ENCODE measurements at regions not wholly inside any gene's neighbourhood (a gene's known extent, or its start where the extent isn't known, plus 50 kb on each side); places are given as distances from the start of the nearest gene placed in this dataset.

- H3K27ac Mint-ChIP-seq: no peak overlapping the region
- H3K9me3 Mint-ChIP-seq: no peaks in the 10 kb centered on the region
- H3K4me1 Mint-ChIP-seq: peaks cover 4% of the 10 kb centered on the region
- TF ChIP-seq CTCF (IDR thresholded peaks at IDR 0.05; ENCODE audit: unreplicated experiment in 3 of 3): no peak
- H3K4me3 Mint-ChIP-seq: no peak overlapping the region
- no peaks in the 10 kb centered on the region for H3K27me3 Mint-ChIP-seq (ENCODE audit: low read depth)
- H3K36me3 Mint-ChIP-seq (ENCODE audit: low read depth): no peaks in the 10 kb centered on the region
These were observed 130.9 kb upstream of the RASGRP1 start for GRCh38 chr15:38695249-38696108.

GRCh38 chr15:38696109-38696727 lies 131.6 kb upstream of the RASGRP1 start:
- no peaks in the 10 kb centered on the region for H3K27me3 Mint-ChIP-seq (ENCODE audit: low read depth)
- H3K9me3 Mint-ChIP-seq: no peaks in the 10 kb centered on the region
- H3K36me3 Mint-ChIP-seq (ENCODE audit: low read depth): no peaks in the 10 kb centered on the region
- H3K4me3 Mint-ChIP-seq: no peak overlapping the region
- no peak overlapping the region for H3K27ac Mint-ChIP-seq
- H3K4me1 Mint-ChIP-seq: peaks cover 3% of the 10 kb centered on the region
- no peak for TF ChIP-seq CTCF (IDR thresholded peaks at IDR 0.05; ENCODE audit: unreplicated experiment in 3 of 3)

GRCh38 chr15:38696790-38697495 lies 132.3 kb upstream of the RASGRP1 start:
- Mint-ChIP-seq H3K4me3 (no peak overlapping the region), H3K27me3 (ENCODE audit: low read depth) (no peaks in the 10 kb centered on the region), H3K9me3 (no peaks in the 10 kb centered on the region), H3K4me1 (no peaks in the 10 kb centered on the region), H3K36me3 (ENCODE audit: low read depth) (no peaks in the 10 kb centered on the region), H3K27ac (no peak overlapping the region)
- TF ChIP-seq CTCF (IDR thresholded peaks at IDR 0.05; ENCODE audit: unreplicated experiment in 3 of 3): no peak

GRCh38 chr15:38698254-38698653 lies 133.6 kb upstream of the RASGRP1 start:
- H3K4me3 Mint-ChIP-seq: no peak overlapping the region
- no peak for TF ChIP-seq CTCF (IDR thresholded peaks at IDR 0.05; ENCODE audit: unreplicated experiment in 3 of 3)
- H3K27me3 Mint-ChIP-seq (ENCODE audit: low read depth): no peaks in the 10 kb centered on the region
- peaks cover 9% of the 10 kb centered on the region for H3K4me1 Mint-ChIP-seq
- no peaks in the 10 kb centered on the region for H3K9me3 Mint-ChIP-seq
- H3K36me3 Mint-ChIP-seq (ENCODE audit: low read depth): no peaks in the 10 kb centered on the region
- no peak overlapping the region for H3K27ac Mint-ChIP-seq

- Mint-ChIP-seq H3K4me3 (no peak overlapping the region), H3K27ac (no peak overlapping the region), H3K36me3 (ENCODE audit: low read depth) (no peaks in the 10 kb centered on the region), H3K4me1 (peaks cover 9% of the 10 kb centered on the region), H3K27me3 (ENCODE audit: low read depth) (peaks cover 8% of the 10 kb centered on the region), H3K9me3 (no peaks in the 10 kb centered on the region)
- peak; percentile 72 to 78 (median 74) for TF ChIP-seq CTCF (IDR thresholded peaks at IDR 0.05; ENCODE audit: unreplicated experiment in 3 of 3)
These were observed 135.1 kb upstream of the RASGRP1 start for GRCh38 chr15:38699633-38700230.
